HCT116 (cell line): ENCODE measurements at regions not wholly inside any gene's neighbourhood (a gene's known extent, or its start where the extent isn't known, plus 50 kb on each side); places are given as distances from the start of the nearest gene placed in this dataset.

Experiments
- ATAC-seq: fragments of 200-7000 bp; cut with Tn5 transposase; 2 replicates; pipeline ENCODE4 v1.9.1; 2020; ENCODE audit warnings: mild to moderate bottlenecking, moderate library complexity
- BruUV-seq: library from RNA; stranded (reverse); fragments of 400-500 nt; replicated peaks from 2 replicates; lab custom pipeline; 2021; lab: Mats Ljungman, UMichigan
- CTCF ChIA-PET: fragments of 300-600 bp; sonication (Branson Sonifier 250); formaldehyde crosslinking; loops from one replicate; lab custom pipeline; 2021; ENCODE audit warnings: antibody characterized with exemption; lab: Charles Lee
- POLR2A ChIA-PET: fragments of 300-600, 350-600 bp; sonication (Branson Sonifier 250); formaldehyde crosslinking; loops from one replicate; lab custom pipeline; 2021; ENCODE audit warnings: antibody characterized with exemption; lab: Charles Lee
- RAD21 ChIA-PET, 2 experiments: fragments of 300-600 bp; sonication (Branson Sonifier 250); formaldehyde crosslinking; loops; one replicate each; lab custom pipeline; 2023; ENCODE audit warnings: low total read pairs in 2 of 2; ENCODE audit not compliant: uncharacterized antibody in 2 of 2, unreplicated experiment in 2 of 2, low non-redundant PET in 1 of 2; lab: Charles Lee
- DNase-seq: peaks from one replicate; pipeline ENCODE4 v3.0.0-alpha.2; 2010; ENCODE audit warnings: low read depth, low spot score
- H2AFZ ChIP-seq: fragments of 200-600 bp; shearing (Covaris generic), sonication (generic); 2 replicates; pipeline ENCODE4 v1.6.1; 2017; ENCODE audit warnings: low read depth, mixed run types, mixed read lengths, antibody characterized with exemption, low read length; ENCODE audit not compliant: poor library complexity, severe bottlenecking
- H3K27ac ChIP-seq: 2 replicates; pipeline ENCODE4 v1.5.1; 2012; ENCODE audit warnings: low read depth, low read length
- H3K27me3 ChIP-seq: fragments of 200-600 bp; sonication (generic); 2 replicates; pipeline ENCODE4 v1.6.1; 2016; ENCODE audit warnings: mixed run types, low read length, mixed read lengths; ENCODE audit not compliant: insufficient read depth
- H3K36me3 ChIP-seq, 2 experiments: fragments of 200-500 bp in 1 of 2; fragments of 200-600 bp in 1 of 2; sonication (Bioruptor generic) in 1 of 2; sonication (generic) in 1 of 2; 2 replicates each; pipeline versions ENCODE4 v1.5.1 to v1.6.1; 2014 to 2016; ENCODE audit warnings: low read length in 2 of 2, inconsistent platforms in 1 of 2, mixed read lengths in 1 of 2, mixed run types in 1 of 2; ENCODE audit not compliant: insufficient read depth in 2 of 2, control insufficient read depth in 1 of 2
- H3K4me1 ChIP-seq, 2 experiments: fragments of 200-600 bp in 1 of 2; sonication (generic) in 1 of 2; 2 replicates each; pipeline versions ENCODE4 v1.5.1 to v1.6.1; 2012 to 2017; ENCODE audit warnings: low read length in 2 of 2, inconsistent platforms in 1 of 2, mild to moderate bottlenecking in 1 of 2, mixed read lengths in 1 of 2, mixed run types in 1 of 2, moderate library complexity in 1 of 2; ENCODE audit not compliant: insufficient read depth in 2 of 2, control insufficient read depth in 1 of 2
- H3K4me2 ChIP-seq: fragments of 200-600 bp; sonication (generic); 2 replicates; pipeline ENCODE4 v1.6.1; 2017; ENCODE audit warnings: mixed run types, low read length, mixed read lengths
- H3K4me3 ChIP-seq, 2 experiments: fragments of 200-600 bp in 1 of 2; sonication (generic) in 1 of 2; replicated peaks in 1 of 2; 2 replicates each; pipeline ENCODE4 v1.5.1; 2011 to 2016; ENCODE audit warnings: low read length in 2 of 2, control low read depth in 1 of 2, low read depth in 1 of 2, mild to moderate bottlenecking in 1 of 2, mixed read lengths in 1 of 2, mixed run types in 1 of 2
- H3K79me2 ChIP-seq: fragments of 200-600 bp; sonication (generic); 2 replicates; pipeline ENCODE4 v1.6.1; 2017; ENCODE audit warnings: mild to moderate bottlenecking, mixed run types, low read length, moderate library complexity, mixed read lengths; ENCODE audit not compliant: insufficient read depth
- H3K9ac ChIP-seq: fragments of 200-600 bp; sonication (generic); 2 replicates; pipeline ENCODE4 v1.6.1; 2016; ENCODE audit warnings: low read length, mixed read lengths
- H3K9me2 ChIP-seq: fragments of 200-600 bp; sonication (generic), shearing (Covaris generic); 2 replicates; pipeline ENCODE4 v1.6.1; 2017; ENCODE audit warnings: mixed run types, mild to moderate bottlenecking, moderate library complexity; ENCODE audit not compliant: insufficient read depth
- H3K9me3 ChIP-seq, 2 experiments: fragments of 200-500 bp in 1 of 2; fragments of 200-600 bp in 1 of 2; sonication (Bioruptor generic) in 1 of 2; sonication (generic) in 1 of 2; 2 replicates each; pipeline ENCODE4 v1.6.1; 2014 to 2017; ENCODE audit warnings: low read length in 2 of 2, mixed read lengths in 2 of 2, inconsistent platforms in 1 of 2, low read depth in 1 of 2, mild to moderate bottlenecking in 1 of 2, mixed run types in 1 of 2, moderate library complexity in 1 of 2; ENCODE audit not compliant: control insufficient read depth in 1 of 2, insufficient read depth in 1 of 2
- H4K20me1 ChIP-seq: fragments of 200-600 bp; sonication (generic), shearing (Covaris generic); 2 replicates; pipeline ENCODE4 v1.6.1; 2017; ENCODE audit warnings: mixed run types, mild to moderate bottlenecking, moderate library complexity; ENCODE audit not compliant: insufficient read depth
- CBX3 ChIP-seq: IDR thresholded peaks from 2 replicates; pipeline ENCODE4 v1.6.1; 2012; ENCODE audit warnings: low read depth
- EGR1 ChIP-seq: IDR thresholded peaks from 2 replicates; pipeline ENCODE4 v1.6.1; 2012; ENCODE audit warnings: low read depth
- JUND ChIP-seq: IDR thresholded peaks from 2 replicates; pipeline ENCODE4 v1.6.1; 2012
- POLR2A ChIP-seq: IDR thresholded peaks from 2 replicates; pipeline ENCODE4 v1.7.0; 2011; ENCODE audit warnings: borderline replicate concordance; ENCODE audit not compliant: insufficient read depth, insufficient read length; ENCODE audit errors: extremely low read depth
- SRF ChIP-seq: IDR thresholded peaks from 2 replicates; pipeline ENCODE4 v1.6.1; 2012; ENCODE audit warnings: low read depth
- ZBTB33 ChIP-seq: IDR thresholded peaks from 2 replicates; pipeline ENCODE4 v1.6.1; 2011; ENCODE audit warnings: mild to moderate bottlenecking, low read length, moderate library complexity; ENCODE audit not compliant: insufficient replicate concordance; ENCODE audit errors: extremely low read depth
- intact Hi-C: fragments of 100-400 bp; cut with micrococcal nuclease; formaldehyde crosslinking; loops from 2 replicates; pipeline ENCODE4 v1.10.0; 2022
- TF ChIP-seq, protein P1 (sequence below): IDR thresholded peaks from 2 replicates; pipeline ENCODE4 v1.6.1; 2012

GRCh38 chr20:19958928-19959327 is 58.2 kb upstream of the NAA20 start:
- DNase-seq (no peak), ATAC-seq (no peak)
- H2AFZ ChIP-seq = no peak overlapping the region
- BruUV-seq = no TSS peak
- no peak overlapping the region for H3K4me2 ChIP-seq
- no peak overlapping the region for H3K27ac ChIP-seq
- TF ChIP-seq JUND (no peak), CBX3 (no peak)
- TF ChIP-seq, protein P1, sequence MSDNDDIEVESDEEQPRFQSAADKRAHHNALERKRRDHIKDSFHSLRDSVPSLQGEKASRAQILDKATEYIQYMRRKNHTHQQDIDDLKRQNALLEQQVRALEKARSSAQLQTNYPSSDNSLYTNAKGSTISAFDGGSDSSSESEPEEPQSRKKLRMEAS = no peak
- H3K9me3 ChIP-seq = no peaks in the 10 kb centered on the region
- intact Hi-C loops = no loop called here
- H3K4me3 ChIP-seq = no peak overlapping the region
- no peak overlapping the region for H3K9ac ChIP-seq
- H3K4me1 ChIP-seq = no peaks in the 10 kb centered on the region
- no peaks in the 10 kb centered on the region for H4K20me1 ChIP-seq
- POLR2A ChIA-PET = no interaction called here
- CTCF ChIA-PET = no interaction called here
- RAD21 ChIA-PET = no interaction called here
- no peaks in the 10 kb centered on the region for H3K79me2 ChIP-seq
- no peaks in the 10 kb centered on the region for H3K27me3 ChIP-seq
- H3K36me3 ChIP-seq = no peaks in the 10 kb centered on the region
- no peaks in the 10 kb centered on the region for H3K9me2 ChIP-seq

- H3K9ac ChIP-seq = no peak overlapping the region
- POLR2A ChIA-PET = no interaction called here
These were observed 56.4 kb upstream of the NAA20 start for GRCh38 chr20:19960745-19961144.

More at GRCh38 chr20:19960745-19961144, 56.4 kb upstream of the NAA20 start:
- H4K20me1 ChIP-seq = no peaks in the 10 kb centered on the region
- H3K9me3 ChIP-seq = no peaks in the 10 kb centered on the region
- RAD21 ChIA-PET = no interaction called here
- H3K27me3 ChIP-seq = no peaks in the 10 kb centered on the region
- CTCF ChIA-PET = no interaction called here
- no peaks in the 10 kb centered on the region for H3K36me3 ChIP-seq
- ATAC-seq = no peak
- BruUV-seq = no TSS peak
- H2AFZ ChIP-seq = no peak overlapping the region
- H3K4me1 ChIP-seq = peaks cover 3 to 14% of the 10 kb centered on the region in 2 experiments; a peak in 2 of 4 replicates
- H3K9me2 ChIP-seq = no peaks in the 10 kb centered on the region
- no peak for DNase-seq
- intact Hi-C loops = no loop called here
- no peak overlapping the region for H3K4me3 ChIP-seq
- no peaks in the 10 kb centered on the region for H3K79me2 ChIP-seq
- H3K4me2 ChIP-seq = no peak overlapping the region
- TF ChIP-seq SRF (no peak), ZBTB33 (no peak), EGR1 (no peak), POLR2A (no peak)
- H3K27ac ChIP-seq = no peak overlapping the region
